Gastrocnemius medialis (tissue), 4 donors: ENCODE measurements at regions not wholly inside any gene's neighbourhood (a gene's known extent, or its start where the extent isn't known, plus 50 kb on each side); places are given as distances from the start of the nearest gene placed in this dataset.

Experiments used
- ATAC-seq, 2 donors: fragments of 150-250 bp; one replicate each; pipeline ENCODE4 v1.9.1; 2016
- DNase-seq, 2 donors: peaks; one replicate each; pipeline ENCODE4 v3.0.0-alpha.2; 2019
- H3K27ac ChIP-seq, 4 donors: fragments of 200-600 bp; sonication (generic); 1 replicate in 1 of 4; 2 replicates in 3 of 4; pipeline ENCODE4 v1.5.1; 2016 to 2018; ENCODE audit warnings: mild to moderate bottlenecking in 2 of 4, moderate library complexity in 1 of 4
- H3K27me3 ChIP-seq, 3 donors: fragments of 200-600 bp; sonication (generic) in 2 of 3; 1 replicate in 1 of 3; 2 replicates in 2 of 3; pipeline versions ENCODE4 v1.5.1 to v1.6.0; 2016 to 2019; ENCODE audit warnings: mild to moderate bottlenecking in 1 of 3, moderate library complexity in 1 of 3
- H3K36me3 ChIP-seq, 2 donors: fragments of 200-600 bp; sonication (generic) in 1 of 2; one replicate each; pipeline ENCODE4 v1.5.1; 2017 to 2018
- H3K4me1 ChIP-seq, 2 donors: fragments of 200-600 bp; sonication (generic) in 1 of 2; one replicate each; pipeline ENCODE4 v1.5.1; 2016 to 2017; ENCODE audit warnings: mild to moderate bottlenecking in 2 of 2
- H3K4me3 ChIP-seq, 4 donors: fragments of 200-600 bp; sonication (generic) in 3 of 4; 1 replicate in 1 of 4; 2 replicates in 3 of 4; pipeline ENCODE4 v1.5.1; 2016 to 2019; ENCODE audit warnings: mild to moderate bottlenecking in 2 of 4
- H3K9me3 ChIP-seq, 3 donors: fragments of 200-600 bp; sonication (generic) in 2 of 3; 1 replicate in 1 of 3; 2 replicates in 2 of 3; pipeline ENCODE4 v1.5.1; 2016 to 2019
- CTCF ChIP-seq, 5 experiments: fragments of 450-650 bp in 3 of 5; fragments of 200-600 bp in 2 of 5; sonication (generic) in 2 of 5; IDR thresholded peaks in 4 of 5; conservative IDR thresholded peaks in 1 of 5; 1 replicate in 4 of 5; 2 replicates in 1 of 5; pipeline ENCODE4 v1.5.1; 2016 to 2019; ENCODE audit warnings: antibody characterized with exemption in 5 of 5, mild to moderate bottlenecking in 3 of 5, moderate library complexity in 3 of 5
- POLR2A ChIP-seq, 2 donors: fragments of 450-650 bp; IDR thresholded peaks; one replicate each; pipeline ENCODE4 v1.6.1; 2017; ENCODE audit warnings: antibody characterized with exemption in 2 of 2, mild to moderate bottlenecking in 2 of 2, moderate library complexity in 2 of 2
- in situ Hi-C, 4 donors: fragments of 200-750 bp; cut with MboI; loops; one replicate each; pipeline versions ENCODE4 v1.15.0 to v1.8.0; 2017; ENCODE audit warnings: low sequenced_read_pairs in 4 of 4
- intact Hi-C: fragments of 100-400 bp; cut with DNase I; formaldehyde crosslinking; loops from one replicate; pipeline ENCODE4 v1.15.1; 2023; ENCODE audit warnings: low total_unique reads

DNA sequence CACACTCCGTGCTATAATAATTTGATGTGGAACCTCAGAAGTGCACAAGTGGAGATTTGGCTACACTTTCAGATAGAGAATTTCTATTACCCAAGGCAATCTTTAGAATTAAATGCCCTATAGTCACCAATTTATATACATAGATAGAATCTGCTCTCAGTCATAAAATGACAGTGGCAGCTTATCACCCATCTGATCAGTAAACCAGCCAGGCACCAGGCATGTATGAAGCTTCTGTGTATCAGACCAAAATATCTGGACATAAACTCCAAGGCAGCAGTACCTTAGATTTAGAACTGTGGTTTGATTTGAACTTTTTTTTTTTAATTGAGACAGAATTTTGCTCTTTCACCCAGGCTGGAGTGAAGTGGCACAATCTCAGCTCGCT, 180.9 kb downstream of the IPMK start:
- in situ Hi-C loops: no loop called here
- Histone ChIP-seq H3K27me3 (no peaks in the 10 kb centered on the region), H3K4me1 (no peaks in the 10 kb centered on the region), H3K27ac (no peak overlapping the region), H3K9me3 (no peaks in the 10 kb centered on the region), H3K4me3 (no peak overlapping the region), H3K36me3 (no peaks in the 10 kb centered on the region)
- TF ChIP-seq POLR2A (IDR thresholded peaks at IDR 0.05) (no peak), CTCF (IDR thresholded peaks at IDR 0.05 in 4 of 5, conservative IDR thresholded peaks at IDR 0.05 in 1 of 5) (no peak)
- intact Hi-C loops: no loop called here
- DNase-seq (no peak), ATAC-seq (no peak)

DNA sequence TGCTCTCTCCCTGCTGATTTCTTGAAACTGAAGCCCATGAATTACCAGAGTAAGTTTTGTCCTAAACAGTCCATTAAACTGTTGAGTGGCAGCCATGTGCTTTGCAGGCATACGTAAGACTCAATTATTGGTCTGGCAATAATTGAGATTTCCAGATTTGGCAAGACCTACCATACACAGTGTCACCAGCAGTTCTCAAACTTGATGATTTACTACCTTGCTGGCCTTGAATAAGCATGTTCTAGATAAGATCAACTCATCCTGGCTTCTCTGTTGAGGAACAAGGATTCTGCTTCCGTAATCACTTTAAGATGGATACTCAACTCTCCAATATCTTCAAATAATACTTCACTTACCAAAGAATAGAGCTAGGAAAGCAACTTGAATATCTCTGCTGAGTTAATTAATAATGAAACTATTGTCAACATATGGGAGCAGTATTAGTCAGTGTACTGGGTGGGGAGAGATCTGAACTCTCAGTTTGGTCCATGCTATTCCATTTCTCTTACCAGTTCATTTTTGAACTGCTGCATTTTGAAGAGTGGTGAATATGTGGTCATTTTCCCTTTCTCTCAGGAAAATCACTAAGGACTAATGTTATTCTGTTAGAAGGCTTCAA, 181.4 kb downstream of the IPMK start:
- ATAC-seq (no peak), DNase-seq (no peak)
- TF ChIP-seq CTCF (IDR thresholded peaks at IDR 0.05 in 4 of 5, conservative IDR thresholded peaks at IDR 0.05 in 1 of 5) (no peak), POLR2A (IDR thresholded peaks at IDR 0.05) (no peak)
- Histone ChIP-seq H3K4me3 (no peak overlapping the region), H3K36me3 (no peaks in the 10 kb centered on the region), H3K27me3 (no peaks in the 10 kb centered on the region), H3K27ac (no peak overlapping the region), H3K9me3 (no peaks in the 10 kb centered on the region), H3K4me1 (no peaks in the 10 kb centered on the region)
- in situ Hi-C loops (no loop called here), intact Hi-C loops (no loop called here)

- Histone ChIP-seq H3K36me3 (no peaks in the 10 kb centered on the region), H3K27me3 (no peaks in the 10 kb centered on the region), H3K27ac (no peak overlapping the region), H3K9me3 (no peaks in the 10 kb centered on the region), H3K4me1 (no peaks in the 10 kb centered on the region), H3K4me3 (no peak overlapping the region)
- intact Hi-C loops: no loop called here
- TF ChIP-seq CTCF (IDR thresholded peaks at IDR 0.05 in 4 of 5, conservative IDR thresholded peaks at IDR 0.05 in 1 of 5) (no peak), POLR2A (IDR thresholded peaks at IDR 0.05) (no peak)
- DNase-seq: no peak
- in situ Hi-C loops: no loop called here
- no peak for ATAC-seq
Observed at GRCh38 chr10:58082248-58082647, 185.4 kb downstream of the IPMK start.

GRCh38 chr10:58081353-58081752, 186.3 kb downstream of the IPMK start:
- intact Hi-C loops: no loop called here

More at GRCh38 chr10:58081353-58081752, 186.3 kb downstream of the IPMK start:
- Histone ChIP-seq H3K4me1 (no peaks in the 10 kb centered on the region), H3K27me3 (no peaks in the 10 kb centered on the region), H3K36me3 (no peaks in the 10 kb centered on the region), H3K27ac (no peak overlapping the region), H3K9me3 (no peaks in the 10 kb centered on the region), H3K4me3 (no peak overlapping the region)
- DNase-seq (no peak), ATAC-seq (no peak)
- in situ Hi-C loops: no loop called here
- no peak for TF ChIP-seq POLR2A (IDR thresholded peaks at IDR 0.05)
- no peak for TF ChIP-seq CTCF (IDR thresholded peaks at IDR 0.05 in 4 of 5, conservative IDR thresholded peaks at IDR 0.05 in 1 of 5)
